ENCODE measurements at regions not wholly inside any gene's neighbourhood (a gene's known extent, or its start where the extent isn't known, plus 50 kb on each side); places are given as distances from the start of the nearest gene placed in this dataset.

DNA sequence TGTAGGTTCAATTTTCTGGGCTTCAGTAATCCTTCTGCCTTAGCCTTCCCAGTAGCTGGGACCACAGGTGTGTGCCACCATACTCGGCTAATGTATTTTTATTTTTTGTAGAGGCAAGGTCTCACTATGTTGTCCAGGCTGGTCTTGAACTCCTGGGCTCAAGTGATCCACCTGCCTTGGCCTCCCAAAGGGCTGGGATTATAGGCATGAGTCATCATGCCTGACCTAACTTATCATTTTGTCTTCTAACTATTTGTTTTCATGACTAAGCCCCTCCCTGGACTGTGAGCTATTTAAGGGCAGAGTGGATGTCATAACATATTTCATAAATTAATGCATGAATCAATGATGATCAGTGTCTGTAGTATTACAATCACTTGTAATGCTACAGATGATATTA is 56.1 kb upstream of the PIAS1 start:
- no peaks in the 10 kb centered on the region for H3K9me2 ChIP-seq (ENCODE audit: insufficient read depth)
- H3K4me2 ChIP-seq (ENCODE audit: low read length), result no peak overlapping the region
- CTCF ChIA-PET, result no interaction called here
- no peaks in the 10 kb centered on the region for H4K20me1 ChIP-seq (ENCODE audit: insufficient read depth)
- H3K36me3 ChIP-seq (ENCODE audit: control insufficient read depth in 1 of 2, insufficient read depth in 2 of 2, low read length in 2 of 2), result no peaks in the 10 kb centered on the region
- no peaks in the 10 kb centered on the region for H3K9me3 ChIP-seq (ENCODE audit: control insufficient read depth in 1 of 2, insufficient read depth in 1 of 2, low read depth in 1 of 2, low read length in 2 of 2)
- H3K9ac ChIP-seq (ENCODE audit: low read length), result no peak overlapping the region
- BruUV-seq (replicated peaks), result no TSS peak
- H3K79me2 ChIP-seq (ENCODE audit: insufficient read depth, low read length), result no peaks in the 10 kb centered on the region
- no peaks in the 10 kb centered on the region for H3K27me3 ChIP-seq (ENCODE audit: insufficient read depth, low read length)
- no peak overlapping the region for H3K4me3 ChIP-seq (replicated peaks in 1 of 2; ENCODE audit: low read depth in 1 of 2, low read length in 2 of 2)
- POLR2A ChIA-PET, result no interaction called here
- H2AFZ ChIP-seq (ENCODE audit: low read depth, low read length, poor library complexity, severe bottlenecking), result no peak overlapping the region
- H3K4me1 ChIP-seq (ENCODE audit: control insufficient read depth in 1 of 2, insufficient read depth in 2 of 2, low read length in 2 of 2), result peaks cover 0 to 13% of the 10 kb centered on the region in 2 experiments
- ATAC-seq (no peak), DNase-seq (ENCODE audit: low read depth, low spot score) (no peak)
- no peak for TF ChIP-seq CTCF (IDR thresholded peaks at IDR 0.05 in 2 of 3, conservative IDR thresholded peaks at IDR 0.05 in 1 of 3; ENCODE audit: borderline replicate concordance in 1 of 3, insufficient read depth in 1 of 3, low read depth in 2 of 3, low read length in 2 of 3)
- no peak; the same call in 1 of the 2 replicates for TF ChIP-seq JUND (IDR thresholded peaks at IDR 0.05)
- no peak for TF ChIP-seq RAD21 (IDR thresholded peaks at IDR 0.05; ENCODE audit: low read depth)
- TF ChIP-seq, protein P1, sequence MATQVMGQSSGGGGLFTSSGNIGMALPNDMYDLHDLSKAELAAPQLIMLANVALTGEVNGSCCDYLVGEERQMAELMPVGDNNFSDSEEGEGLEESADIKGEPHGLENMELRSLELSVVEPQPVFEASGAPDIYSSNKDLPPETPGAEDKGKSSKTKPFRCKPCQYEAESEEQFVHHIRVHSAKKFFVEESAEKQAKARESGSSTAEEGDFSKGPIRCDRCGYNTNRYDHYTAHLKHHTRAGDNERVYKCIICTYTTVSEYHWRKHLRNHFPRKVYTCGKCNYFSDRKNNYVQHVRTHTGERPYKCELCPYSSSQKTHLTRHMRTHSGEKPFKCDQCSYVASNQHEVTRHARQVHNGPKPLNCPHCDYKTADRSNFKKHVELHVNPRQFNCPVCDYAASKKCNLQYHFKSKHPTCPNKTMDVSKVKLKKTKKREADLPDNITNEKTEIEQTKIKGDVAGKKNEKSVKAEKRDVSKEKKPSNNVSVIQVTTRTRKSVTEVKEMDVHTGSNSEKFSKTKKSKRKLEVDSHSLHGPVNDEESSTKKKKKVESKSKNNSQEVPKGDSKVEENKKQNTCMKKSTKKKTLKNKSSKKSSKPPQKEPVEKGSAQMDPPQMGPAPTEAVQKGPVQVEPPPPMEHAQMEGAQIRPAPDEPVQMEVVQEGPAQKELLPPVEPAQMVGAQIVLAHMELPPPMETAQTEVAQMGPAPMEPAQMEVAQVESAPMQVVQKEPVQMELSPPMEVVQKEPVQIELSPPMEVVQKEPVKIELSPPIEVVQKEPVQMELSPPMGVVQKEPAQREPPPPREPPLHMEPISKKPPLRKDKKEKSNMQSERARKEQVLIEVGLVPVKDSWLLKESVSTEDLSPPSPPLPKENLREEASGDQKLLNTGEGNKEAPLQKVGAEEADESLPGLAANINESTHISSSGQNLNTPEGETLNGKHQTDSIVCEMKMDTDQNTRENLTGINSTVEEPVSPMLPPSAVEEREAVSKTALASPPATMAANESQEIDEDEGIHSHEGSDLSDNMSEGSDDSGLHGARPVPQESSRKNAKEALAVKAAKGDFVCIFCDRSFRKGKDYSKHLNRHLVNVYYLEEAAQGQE (IDR thresholded peaks at IDR 0.05; ENCODE audit: low read depth), result no peak
- no peak for TF ChIP-seq YY1 (IDR thresholded peaks at IDR 0.05; ENCODE audit: extremely low read depth, insufficient replicate concordance, low read depth, low read length)
- no peak for TF ChIP-seq EZH2 (IDR thresholded peaks at IDR 0.05)
- TF ChIP-seq ELF1 (IDR thresholded peaks at IDR 0.05; ENCODE audit: borderline replicate concordance, low read depth), result no peak
- TF ChIP-seq, protein P2, sequence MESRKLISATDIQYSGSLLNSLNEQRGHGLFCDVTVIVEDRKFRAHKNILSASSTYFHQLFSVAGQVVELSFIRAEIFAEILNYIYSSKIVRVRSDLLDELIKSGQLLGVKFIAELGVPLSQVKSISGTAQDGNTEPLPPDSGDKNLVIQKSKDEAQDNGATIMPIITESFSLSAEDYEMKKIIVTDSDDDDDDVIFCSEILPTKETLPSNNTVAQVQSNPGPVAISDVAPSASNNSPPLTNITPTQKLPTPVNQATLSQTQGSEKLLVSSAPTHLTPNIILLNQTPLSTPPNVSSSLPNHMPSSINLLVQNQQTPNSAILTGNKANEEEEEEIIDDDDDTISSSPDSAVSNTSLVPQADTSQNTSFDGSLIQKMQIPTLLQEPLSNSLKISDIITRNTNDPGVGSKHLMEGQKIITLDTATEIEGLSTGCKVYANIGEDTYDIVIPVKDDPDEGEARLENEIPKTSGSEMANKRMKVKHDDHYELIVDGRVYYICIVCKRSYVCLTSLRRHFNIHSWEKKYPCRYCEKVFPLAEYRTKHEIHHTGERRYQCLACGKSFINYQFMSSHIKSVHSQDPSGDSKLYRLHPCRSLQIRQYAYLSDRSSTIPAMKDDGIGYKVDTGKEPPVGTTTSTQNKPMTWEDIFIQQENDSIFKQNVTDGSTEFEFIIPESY (IDR thresholded peaks at IDR 0.05; ENCODE audit: extremely low read depth, insufficient replicate concordance, low read length), result no peak
- no peak for TF ChIP-seq SRF (IDR thresholded peaks at IDR 0.05; ENCODE audit: low read depth)
- no peak for TF ChIP-seq SP1 (IDR thresholded peaks at IDR 0.05; ENCODE audit: low read depth)
- no peak for TF ChIP-seq ZNF274 (IDR thresholded peaks at IDR 0.05; ENCODE audit: low read depth, low read length)
- no peak for TF ChIP-seq CBX3 (IDR thresholded peaks at IDR 0.05; ENCODE audit: low read depth)
- no peak for TF ChIP-seq TCF7L2 (IDR thresholded peaks at IDR 0.05; ENCODE audit: borderline replicate concordance, extremely low read depth, insufficient read depth, insufficient read length)
- no peak for TF ChIP-seq ATF3 (IDR thresholded peaks at IDR 0.05)
- no peak for TF ChIP-seq CEBPB (IDR thresholded peaks at IDR 0.05; ENCODE audit: low read depth)
- TF ChIP-seq, protein P3, sequence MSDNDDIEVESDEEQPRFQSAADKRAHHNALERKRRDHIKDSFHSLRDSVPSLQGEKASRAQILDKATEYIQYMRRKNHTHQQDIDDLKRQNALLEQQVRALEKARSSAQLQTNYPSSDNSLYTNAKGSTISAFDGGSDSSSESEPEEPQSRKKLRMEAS (IDR thresholded peaks at IDR 0.05), result no peak
- TF ChIP-seq SIN3A (IDR thresholded peaks at IDR 0.05; ENCODE audit: low read depth), result no peak
- no peak for TF ChIP-seq ZFX (IDR thresholded peaks at IDR 0.05)
- TF ChIP-seq POLR2A (IDR thresholded peaks at IDR 0.05; ENCODE audit: borderline replicate concordance, extremely low read depth, insufficient read depth, insufficient read length), result no peak
- RAD21 ChIA-PET (ENCODE audit: low non-redundant PET in 1 of 2, low total read pairs in 2 of 2, uncharacterized antibody in 2 of 2, unreplicated experiment in 2 of 2), result no interaction called here
- H3K27ac ChIP-seq (ENCODE audit: low read depth, low read length), result no peak overlapping the region
- intact Hi-C loops (cut with micrococcal nuclease), result no loop called here

Data from HCT116 (cell line).